NCI-H146 treated with DMSO at 0.1 percent for 48 hours (cell line): ENCODE measurements at regions not wholly inside any gene's neighbourhood (a gene's known extent, or its start where the extent isn't known, plus 50 kb on each side); places are given as distances from the start of the nearest gene placed in this dataset.

Source experiments
- DNase-seq: peaks from one replicate; lab custom pipeline; 2025; ENCODE audit not compliant: unreplicated experiment; lab: John Stamatoyannopoulos, UW

DNA sequence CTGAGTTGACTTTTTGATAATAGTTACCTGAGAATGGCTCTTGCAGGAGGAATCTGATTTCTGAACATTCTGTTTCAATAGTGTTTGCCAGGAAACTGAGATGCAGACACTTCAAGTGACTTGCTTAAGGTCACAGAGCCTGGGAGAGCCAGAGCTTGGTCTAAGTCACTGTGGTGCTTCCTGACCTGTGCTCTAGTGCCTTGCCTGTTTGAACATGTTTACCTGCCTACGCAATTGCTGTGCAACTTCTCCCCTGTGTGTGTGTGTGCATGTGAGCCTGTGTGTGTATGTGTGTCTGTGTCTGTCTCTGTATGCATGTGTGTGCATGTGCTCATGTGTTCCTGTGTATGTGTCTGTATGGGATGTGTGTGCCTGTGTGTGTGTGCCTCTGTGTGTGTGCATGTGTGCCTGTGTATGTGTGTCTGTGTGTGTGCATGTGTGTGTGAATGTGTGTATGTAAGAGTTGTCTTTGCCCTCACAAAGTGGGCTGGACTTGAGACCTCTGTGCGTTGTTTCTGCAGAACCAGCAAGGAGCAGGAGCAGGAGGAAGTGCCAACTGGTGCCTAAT, 185.8 kb downstream of the GADD45G start:
- no peak for DNase-seq

DNA sequence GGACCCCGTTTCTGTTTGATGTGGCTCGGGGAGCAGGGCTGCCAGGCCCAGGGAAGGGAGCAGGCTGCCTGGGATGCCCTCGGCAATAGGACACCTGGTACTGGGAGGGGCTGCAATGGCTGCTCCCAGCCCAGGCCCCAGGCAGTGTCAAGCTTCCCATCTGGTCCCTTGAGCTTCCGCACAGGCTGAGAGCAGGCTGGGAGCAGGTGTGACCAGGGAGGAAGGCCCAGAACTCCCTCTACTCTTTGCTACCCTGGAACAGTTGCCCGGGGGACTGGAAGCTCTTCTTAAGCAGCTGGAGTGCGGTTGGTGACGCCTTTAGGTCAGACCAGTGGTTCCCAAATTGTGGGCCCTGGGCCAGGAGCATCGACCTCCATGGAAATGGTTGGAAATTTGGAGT, 186.9 kb downstream of the GADD45G start:
- DNase-seq: no peak

DNA sequence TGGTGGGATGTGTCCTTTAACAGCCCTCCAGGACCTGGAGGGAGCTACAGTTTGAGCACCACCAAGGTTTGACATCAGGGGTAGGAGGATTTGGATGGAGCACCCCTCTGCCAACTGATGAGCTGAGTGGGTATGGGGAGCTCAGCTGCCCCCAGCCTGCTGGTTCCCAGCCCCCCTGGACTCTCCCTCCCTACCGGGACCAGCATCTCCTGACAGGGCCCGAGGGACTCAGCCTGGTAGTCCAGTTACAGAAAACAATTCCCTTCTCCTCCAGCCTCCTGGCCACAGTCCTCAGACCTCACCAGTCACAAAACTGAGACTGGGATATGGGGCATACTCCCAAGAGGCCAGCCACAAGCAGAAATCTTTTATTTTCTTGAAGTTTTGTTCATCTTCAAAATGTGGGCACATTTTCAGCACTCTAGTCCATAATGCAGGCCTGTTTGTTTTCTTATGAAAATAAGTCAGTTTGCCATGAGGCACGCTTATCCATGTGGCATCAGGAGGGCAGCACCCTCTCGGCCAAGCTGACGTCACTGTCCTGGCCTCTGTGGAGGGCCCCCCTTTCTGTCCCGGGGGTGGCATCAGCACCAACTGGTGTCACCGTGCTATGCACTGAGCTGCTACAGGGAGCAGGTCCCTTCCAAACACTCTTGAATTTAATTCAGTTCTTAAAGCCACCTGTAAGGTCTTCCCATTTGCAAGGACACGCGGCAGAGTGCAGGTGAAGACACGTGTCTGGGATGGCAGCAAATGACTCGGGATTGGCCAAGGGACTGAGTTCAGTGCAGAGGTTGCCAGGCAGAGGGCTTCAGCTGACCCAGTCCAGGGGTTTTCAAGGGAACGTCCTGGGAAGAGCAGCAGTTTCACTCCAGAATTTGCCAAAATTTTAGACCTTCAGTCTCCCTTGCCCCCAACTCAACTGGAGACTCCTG, 187.6 kb downstream of the GADD45G start:
- no peak for DNase-seq

DNA sequence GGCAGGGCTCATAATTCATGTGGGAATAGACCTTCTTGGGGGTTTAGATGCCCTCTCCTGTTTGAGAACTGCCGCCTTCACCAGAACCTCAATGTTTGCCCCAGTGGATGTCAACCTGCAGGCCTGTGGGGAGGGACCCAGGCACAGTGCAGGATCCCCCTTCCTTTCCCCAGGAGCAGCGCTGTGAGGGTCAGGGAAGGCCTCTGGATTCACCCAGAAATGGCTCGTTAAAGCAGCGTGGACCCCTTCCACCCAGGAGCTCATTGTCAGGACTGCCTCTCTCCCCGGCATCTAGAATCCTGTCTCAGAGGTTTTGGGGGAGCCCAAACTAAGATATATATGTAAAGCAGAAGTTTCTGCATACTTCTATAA, 188.3 kb downstream of the GADD45G start:
- DNase-seq: no peak

DNA sequence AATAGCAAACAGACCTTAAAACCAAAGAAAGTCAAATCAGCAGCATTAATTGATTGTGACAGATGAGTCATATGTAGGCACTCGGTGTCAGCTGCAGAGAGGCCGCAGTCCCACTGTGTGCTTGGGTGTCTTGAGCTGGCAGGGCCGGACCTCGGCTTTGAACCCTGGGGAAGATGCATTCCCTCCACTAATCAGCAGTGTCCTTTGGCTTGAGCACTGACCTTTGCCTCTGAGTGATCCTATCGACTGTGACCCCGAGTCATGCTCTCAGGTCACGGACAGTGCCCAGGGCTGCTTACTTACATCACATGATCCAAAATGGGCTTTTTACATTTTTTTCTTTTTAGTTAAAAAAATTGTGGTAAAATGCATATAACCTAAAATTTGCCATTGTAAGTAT, 188.7 kb downstream of the GADD45G start:
- no peak for DNase-seq

DNA sequence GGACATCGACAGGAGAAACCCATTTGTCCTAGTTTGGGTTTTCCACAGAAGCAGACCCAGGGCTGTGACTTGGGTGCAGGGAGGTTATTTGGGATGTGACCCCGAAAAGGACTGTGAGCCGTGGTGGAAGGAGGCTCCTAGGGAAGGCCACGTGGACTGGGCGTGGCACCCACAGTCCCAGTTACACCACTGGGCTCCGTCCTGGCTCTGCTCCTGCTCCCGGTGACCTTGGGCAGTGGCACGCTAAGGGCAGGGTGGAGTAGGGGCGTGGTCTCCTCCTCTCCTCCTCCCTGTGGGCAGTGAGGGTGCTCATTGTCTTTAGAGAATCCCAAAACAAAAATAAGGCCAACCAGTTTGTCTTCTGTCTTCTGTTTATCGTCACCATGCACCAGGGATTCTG, 190.1 kb downstream of the GADD45G start:
- DNase-seq: no peak

DNA sequence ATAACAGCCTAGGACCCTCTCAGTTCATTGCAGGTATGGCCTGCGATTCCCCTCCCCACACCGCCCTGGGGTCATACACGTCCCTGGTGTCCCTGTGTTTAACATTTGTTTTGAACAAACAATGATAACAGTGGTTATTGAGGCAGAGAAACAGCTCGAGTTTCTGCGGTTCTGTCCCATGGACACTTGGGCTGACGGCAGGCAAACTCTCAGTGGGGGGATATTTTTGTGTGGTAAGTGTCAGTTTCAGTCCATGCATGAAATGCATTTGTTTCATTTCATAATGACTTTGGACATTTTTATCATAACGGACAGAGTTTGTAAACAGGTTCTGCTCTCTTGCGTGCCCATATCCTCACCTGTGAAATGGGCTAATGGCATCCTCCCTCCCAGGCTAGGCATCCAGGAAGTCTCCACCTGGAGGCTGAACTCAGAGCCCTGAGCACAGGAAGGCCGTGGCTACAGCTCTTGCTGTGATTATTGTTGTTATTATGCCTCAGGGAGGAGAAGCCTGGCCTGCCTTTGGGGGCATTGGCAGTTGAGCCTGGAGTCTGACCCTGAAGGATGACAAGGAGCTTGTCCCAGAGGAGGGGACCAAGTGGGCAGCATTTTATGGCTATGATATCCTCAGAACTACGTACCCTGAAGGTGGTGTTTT, 190.9 kb downstream of the GADD45G start:
- DNase-seq: no peak

DNA sequence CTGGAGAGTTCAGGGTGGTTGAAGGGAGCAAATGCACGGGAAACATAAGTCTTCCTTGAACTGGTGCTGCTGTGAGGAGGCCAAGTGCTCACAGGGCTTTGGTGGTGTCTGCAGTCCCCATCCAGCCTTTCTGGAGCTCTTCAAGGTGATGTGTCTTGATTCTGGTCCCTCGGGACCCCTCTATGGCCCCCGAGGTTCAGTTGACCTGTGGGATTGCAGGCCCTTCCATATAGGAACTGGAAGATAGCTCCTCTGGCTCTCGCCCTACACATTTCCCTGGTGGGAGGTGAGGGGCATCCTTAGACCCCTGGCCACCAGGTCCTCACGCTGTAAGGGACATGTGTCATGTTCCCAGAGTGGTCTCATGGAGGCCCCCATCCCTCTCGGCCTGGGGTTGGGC, 191.8 kb downstream of the GADD45G start:
- DNase-seq: no peak

DNA sequence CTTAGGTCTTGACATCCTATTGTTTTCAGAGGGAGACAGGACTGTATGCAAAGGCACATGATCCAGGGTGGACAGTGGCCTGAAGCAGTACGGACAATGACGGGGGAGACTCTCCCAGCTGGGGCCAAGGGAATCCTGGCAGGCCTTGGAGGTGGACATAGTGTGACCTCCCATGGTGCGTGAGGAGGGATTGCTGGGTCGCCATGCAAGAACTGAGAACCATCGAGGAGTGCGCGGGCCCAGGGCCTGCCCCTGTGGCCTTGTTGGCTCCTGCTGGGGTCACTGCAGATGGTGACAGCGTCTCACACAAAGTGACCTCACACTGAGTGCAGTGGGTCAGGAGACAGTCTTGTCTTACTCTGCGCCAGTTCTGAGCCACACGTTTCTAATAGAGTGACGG, 192.4 kb downstream of the GADD45G start:
- no peak for DNase-seq

DNA sequence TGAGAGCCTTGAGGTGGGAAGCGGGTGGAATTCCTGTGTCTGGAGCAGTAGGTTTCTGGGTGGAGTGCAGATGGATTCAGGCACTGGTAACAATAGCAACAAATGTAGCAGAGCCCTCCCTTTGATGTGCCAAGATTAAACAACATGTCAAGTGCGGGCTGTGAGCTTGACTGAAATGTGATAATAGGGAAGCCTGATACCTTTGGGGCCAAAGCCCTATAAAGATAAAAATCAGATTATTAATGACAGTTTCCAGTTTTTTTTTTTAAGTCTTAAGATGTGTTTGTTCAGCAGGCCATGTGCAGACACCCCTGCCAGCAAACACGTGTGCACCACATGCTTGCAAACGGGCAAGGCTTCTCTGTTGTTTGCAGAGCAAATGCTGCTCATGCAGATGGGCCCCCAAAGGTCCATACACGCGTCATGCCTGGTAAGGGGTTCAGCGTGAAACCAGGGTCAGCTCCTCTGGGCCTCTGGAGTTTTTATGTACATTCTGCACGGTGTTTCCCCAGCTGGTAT, 193.2 kb downstream of the GADD45G start:
- DNase-seq: peak; percentile 60

DNA sequence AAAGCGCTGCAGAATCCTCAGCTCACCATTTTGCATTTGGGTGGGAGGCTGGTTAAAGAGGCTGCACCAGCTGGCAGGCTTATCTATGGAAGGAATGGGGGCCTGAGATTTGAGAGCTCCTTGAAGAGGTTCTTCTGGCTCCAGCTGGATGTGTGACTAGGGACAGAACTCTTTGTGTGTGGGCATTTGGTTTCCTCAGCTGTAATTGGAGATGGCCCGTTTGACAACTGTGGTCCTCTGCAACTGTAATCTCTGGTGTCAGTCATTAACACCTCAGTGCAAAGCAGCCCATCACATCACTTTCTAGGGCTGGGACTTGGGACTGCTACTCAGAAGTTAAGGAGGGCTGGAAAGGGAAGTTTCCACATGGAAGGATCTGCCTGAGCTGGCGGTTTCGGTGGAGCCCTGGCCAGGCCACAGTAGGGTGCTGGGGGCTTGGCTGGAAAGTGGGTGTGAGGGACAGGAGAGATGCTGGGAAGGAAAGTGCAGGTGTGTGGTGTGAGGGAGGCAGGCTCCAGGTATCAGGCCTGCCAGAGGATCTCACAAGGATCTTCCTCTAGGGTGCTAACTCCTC, 193.8 kb downstream of the GADD45G start:
- DNase-seq: no peak

DNA sequence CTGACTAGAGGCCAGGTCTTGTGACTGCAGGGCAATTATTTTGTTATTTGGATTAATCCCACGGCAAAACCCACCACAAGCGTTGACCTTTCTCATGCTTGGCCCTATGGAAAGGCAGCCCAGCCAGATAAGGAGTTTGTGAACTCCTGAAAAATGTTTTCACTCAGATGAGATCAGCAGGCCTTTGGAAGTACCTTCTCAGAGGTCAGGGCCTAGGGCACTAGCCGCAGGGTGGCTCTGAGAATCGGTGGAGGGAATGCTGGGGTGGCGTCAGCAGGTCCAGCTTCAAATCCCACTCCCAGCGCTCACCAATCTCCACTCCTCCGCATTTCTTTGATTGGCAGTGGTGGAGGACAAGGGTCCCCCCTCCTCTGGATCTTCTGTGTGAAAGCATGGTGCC, 194.4 kb downstream of the GADD45G start:
- no peak for DNase-seq

DNA sequence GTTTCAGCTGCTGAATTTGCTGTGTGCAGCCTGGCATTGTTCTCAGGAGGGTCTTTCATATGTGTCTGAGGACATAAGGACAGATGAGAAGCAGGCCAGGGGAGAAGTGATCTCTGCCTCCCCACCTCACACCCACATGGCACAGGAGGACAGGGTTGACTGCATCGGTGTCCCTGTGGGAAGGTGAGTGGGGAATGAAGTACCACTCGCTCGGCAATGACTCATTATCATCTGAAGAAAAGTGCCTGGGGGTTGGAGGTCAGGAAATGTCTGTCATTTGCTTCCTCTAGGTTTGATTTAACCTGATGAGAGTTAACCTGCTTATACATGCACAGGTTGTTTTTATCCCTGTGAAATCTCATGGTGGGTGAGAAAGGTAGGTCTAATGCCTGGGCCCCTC, 195.0 kb downstream of the GADD45G start:
- DNase-seq: no peak

DNA sequence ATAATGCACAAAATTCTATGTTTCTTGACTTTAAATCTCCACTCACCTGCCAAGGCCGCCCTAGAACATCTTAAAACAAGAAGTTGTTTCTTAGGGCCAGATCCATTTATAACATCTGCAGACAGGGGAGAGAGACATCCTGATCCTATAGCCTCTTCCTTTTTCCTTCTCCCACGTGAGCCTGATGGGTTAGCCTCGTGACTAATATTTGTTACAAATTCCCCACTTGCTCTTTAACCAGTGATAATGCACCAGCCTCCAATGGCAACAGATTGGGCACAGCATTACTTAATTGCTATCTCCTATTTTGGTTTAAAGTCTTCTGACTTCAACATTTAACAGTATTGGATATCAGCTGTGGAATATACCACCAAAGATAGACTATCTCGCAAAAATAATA, 196.5 kb downstream of the GADD45G start:
- DNase-seq: no peak

DNA sequence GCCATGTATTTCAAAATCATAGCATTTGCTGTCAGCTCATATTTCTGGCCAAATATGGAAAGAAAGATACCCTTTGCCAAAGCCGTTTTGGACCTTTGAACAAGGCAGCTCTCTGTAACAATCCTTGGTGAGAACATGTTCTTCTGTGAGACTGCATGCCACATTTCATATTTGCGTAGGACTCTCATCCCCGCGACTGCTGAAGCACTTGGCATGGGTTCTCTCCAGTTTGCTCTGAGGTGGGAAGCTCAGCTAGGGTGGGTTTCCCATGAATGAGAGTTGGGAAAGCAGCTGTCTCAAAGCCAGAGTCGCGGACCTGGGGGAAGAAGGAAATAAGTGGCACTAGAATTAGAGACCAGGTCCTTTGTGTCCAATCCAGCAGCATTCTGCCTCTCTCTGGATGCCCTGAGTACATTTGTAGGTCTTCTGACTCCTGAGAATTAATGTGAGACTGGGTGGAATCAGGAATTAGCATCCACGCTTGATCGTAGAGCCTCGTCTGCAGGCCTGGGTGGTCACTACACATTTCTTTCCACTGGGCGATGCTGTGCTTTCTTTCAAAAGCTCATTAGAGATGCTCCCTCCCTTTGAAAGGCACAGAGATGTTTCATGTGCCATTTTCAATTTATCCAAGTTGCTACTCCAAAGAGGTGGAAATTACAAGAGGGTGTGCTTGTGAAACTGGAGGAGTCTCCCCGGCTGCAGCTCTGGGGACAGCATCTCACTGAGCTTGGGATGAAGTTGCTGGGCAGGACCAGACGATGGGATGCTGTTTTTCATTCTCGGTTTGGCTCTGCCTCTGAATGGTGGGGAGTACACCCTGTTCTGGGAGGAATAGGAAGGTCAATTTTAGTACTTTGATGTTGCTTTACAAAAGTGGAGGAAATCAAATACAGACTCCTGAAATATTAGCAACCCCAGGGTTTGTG, 197.2 kb downstream of the GADD45G start:
- no peak for DNase-seq

DNA sequence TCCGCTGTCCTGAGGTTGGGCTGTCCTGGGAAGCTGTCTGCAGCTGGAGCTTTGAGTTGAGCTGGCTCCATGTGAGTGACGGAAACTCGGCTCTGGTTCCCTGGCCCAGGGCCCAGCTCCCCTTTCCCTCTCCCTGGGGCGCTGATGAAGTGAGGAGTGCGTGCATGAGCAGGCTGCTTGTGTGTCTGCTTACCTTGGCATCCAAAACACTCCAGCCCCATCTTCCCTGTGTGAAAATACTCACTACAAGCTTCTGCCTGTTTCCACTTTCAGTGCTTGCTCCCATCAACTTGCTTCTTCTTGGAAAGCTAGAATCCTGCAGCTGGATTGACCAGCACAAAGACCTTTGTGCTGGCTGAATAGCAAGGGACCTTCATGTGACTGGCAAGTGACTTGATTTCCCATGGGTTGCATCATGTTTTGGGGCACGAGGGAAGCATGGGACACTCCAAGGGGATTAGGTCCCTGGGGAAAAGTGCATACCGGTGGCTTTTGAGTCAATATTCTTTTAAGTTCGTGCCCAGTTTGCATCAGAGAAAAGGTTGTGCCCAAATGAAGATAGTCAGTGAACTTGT, 198.1 kb downstream of the GADD45G start:
- DNase-seq: no peak

DNA sequence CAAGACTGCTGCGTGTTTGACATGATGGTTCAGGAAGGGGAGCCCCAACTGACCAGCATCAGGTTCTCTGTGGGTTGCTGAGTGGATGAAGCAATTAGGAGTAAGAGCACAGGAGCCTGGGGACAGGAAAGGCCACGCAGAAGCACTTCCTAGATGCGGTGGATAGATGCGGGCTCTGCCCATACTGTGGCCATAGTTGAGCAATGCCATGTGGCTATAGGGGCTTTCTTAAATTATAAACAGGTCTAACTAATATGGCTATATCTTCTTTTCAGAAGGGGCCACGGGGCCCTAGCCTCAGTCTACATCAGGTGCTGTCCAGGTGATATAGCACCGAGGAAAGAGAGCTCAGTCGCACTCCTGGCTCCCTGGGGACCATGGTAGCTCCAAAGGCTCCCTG, 198.6 kb downstream of the GADD45G start:
- DNase-seq: no peak

DNA sequence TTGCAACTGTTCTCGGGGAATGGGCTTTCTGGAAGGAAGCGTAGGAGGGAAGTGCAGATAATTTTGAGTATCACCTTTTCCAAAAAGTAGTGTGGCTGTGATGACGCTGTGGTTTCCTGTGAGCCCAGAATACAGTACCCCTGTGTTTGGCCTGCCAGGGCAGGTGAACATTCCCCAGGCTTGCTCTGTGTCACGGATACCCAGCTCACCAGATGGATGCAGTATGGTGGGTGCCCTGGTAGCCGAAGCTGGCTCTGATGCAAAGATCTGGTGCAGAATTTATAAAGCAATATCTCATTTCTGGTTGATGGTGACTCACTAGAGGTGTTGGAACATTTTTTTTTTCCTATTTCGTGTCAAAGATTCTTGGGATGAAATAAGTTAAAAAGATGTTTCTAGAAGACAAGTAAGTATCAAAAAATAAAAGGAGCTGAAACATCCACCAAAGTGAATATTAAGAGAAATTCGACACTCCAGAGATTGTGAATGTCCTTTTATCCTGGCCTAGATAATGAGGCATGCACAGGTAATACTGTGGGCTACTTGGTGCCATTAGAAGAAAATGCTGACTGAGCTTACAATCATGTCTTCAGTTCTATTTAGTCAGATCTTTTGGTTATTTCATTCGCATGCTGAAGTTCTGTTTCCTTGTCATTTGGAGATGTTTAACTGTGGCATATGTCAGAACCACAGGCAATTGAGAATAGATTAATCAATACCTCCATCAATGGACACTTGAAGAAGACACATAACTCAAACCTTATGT, 200.1 kb downstream of the GADD45G start:
- DNase-seq: no peak

DNA sequence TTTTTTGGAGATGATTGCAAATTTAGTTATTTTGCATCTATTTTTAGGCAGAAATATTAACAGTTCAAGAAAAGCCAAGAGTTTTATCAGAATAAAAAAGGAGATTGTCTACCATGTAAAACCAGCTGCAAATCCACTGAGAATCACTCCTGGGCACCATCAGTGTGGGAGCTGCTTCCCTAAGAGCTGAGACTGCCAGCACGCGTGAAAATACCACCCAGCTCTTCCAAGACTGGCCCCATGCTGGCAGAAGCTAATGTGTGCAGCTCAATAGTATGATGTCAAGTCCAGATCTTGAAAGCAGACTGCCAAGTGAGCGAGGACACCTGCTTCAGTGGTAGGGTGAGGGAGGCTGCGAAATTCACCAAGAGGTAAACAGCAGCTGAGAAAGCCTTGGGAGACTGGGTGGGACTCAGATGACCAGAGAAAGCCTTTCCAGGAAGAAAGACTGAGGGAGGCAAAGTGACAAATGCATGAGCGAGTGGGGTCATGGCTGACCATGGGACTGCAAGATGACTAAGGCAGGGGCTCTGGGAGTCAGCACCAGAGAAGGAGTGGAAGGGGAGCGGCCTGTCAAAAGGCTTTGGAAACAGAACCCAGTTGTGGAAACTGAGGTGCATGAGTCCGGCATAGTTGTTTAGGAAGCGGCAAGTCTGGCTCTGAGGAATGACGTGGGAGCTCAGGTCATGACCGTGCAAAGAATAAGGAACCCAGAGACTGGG, 200.9 kb downstream of the GADD45G start:
- no peak for DNase-seq
